MM.1S (cell line): ENCODE measurements at regions not wholly inside any gene's neighbourhood (a gene's known extent, or its start where the extent isn't known, plus 50 kb on each side); places are given as distances from the start of the nearest gene placed in this dataset.

ENCODE experiments used
- EZH2 ChIP-seq: fragments of 300-600 bp; sonication (generic); optimal IDR thresholded peaks from 2 replicates; pipeline ENCODE3; 2017; ENCODE audit warnings: low read depth, mild to moderate bottlenecking, antibody characterized with exemption, low read length, mixed read lengths
- EZH2phosphoT487 ChIP-seq: fragments of 300-600 bp; sonication (generic); IDR thresholded peaks from 2 replicates; pipeline ENCODE4 v1.6.1; 2018; ENCODE audit warnings: antibody characterized with exemption, low read length

- TF ChIP-seq EZH2 (no peak), EZH2phosphoT487 (no peak)
These were observed 84.9 kb downstream of the ZC3H11B start for GRCh38 chr1:219527994-219528393.
